B cell (primary cell): ENCODE measurements at regions not wholly inside any gene's neighbourhood (a gene's known extent, or its start where the extent isn't known, plus 50 kb on each side); places are given as distances from the start of the nearest gene placed in this dataset.

Experiments
- ATAC-seq: fragments of 200-7000 bp; cut with Tn5 transposase; one replicate; pipeline ENCODE4 v1.10.0; 2021; ENCODE audit warnings: low read depth, mild to moderate bottlenecking, moderate number of reproducible peaks, moderate library complexity
- CTCF ChIA-PET: fragments of 350-600 bp; sonication (Branson Sonifier 250); formaldehyde crosslinking; loops from one replicate; lab custom pipeline; 2021; ENCODE audit warnings: antibody characterized with exemption, inconsistent platforms; lab: Charles Lee
- POLR2A ChIA-PET: fragments of 350-600 bp; sonication (Branson Sonifier 250); formaldehyde crosslinking; loops from one replicate; lab custom pipeline; 2021; ENCODE audit warnings: antibody characterized with exemption; lab: Charles Lee
- DNase-seq: peaks from one replicate; pipeline ENCODE4 v3.0.0; 2013
- H2AFZ ChIP-seq: 2 replicates; pipeline ENCODE4 v1.6.1; 2012; ENCODE audit warnings: mild to moderate bottlenecking, low read depth, low read length; ENCODE audit not compliant: insufficient read depth, poor library complexity, severe bottlenecking
- H3K27ac ChIP-seq, 2 donors: 1 replicate in 1 of 2; 2 replicates in 1 of 2; pipeline ENCODE4 v1.5.1; 2012 to 2013; ENCODE audit warnings: low read length in 2 of 2, mild to moderate bottlenecking in 2 of 2, moderate library complexity in 1 of 2
- H3K27me3 ChIP-seq, 4 experiments: fragments of 200-600 bp in 1 of 4; sonication (generic) in 1 of 4; replicated peaks in 1 of 4; 1 replicate in 2 of 4; 2 replicates in 2 of 4; pipeline versions ENCODE4 v1.6.1 to v1.7.0; 2013 to 2016; ENCODE audit warnings: low read length in 3 of 4, mild to moderate bottlenecking in 2 of 4, mixed read lengths in 1 of 4, moderate library complexity in 1 of 4; ENCODE audit not compliant: insufficient read depth in 4 of 4, control insufficient read depth in 3 of 4; ENCODE audit errors: control extremely low read depth in 1 of 4
- H3K36me3 ChIP-seq, 2 experiments: replicated peaks in 1 of 2; 1 replicate in 1 of 2; 2 replicates in 1 of 2; pipeline versions ENCODE4 v1.6.1 to v1.7.1; 2013; ENCODE audit warnings: low read length in 1 of 2; ENCODE audit not compliant: insufficient read depth in 2 of 2, control insufficient read depth in 1 of 2; ENCODE audit errors: control extremely low read depth in 1 of 2, extremely low read depth in 1 of 2
- H3K4me1 ChIP-seq, 2 donors: fragments of 200-600 bp in 1 of 2; sonication (generic) in 1 of 2; 1 replicate in 1 of 2; 2 replicates in 1 of 2; pipeline versions ENCODE4 v1.5.1 to v1.6.1; 2013 to 2017; ENCODE audit warnings: low read length in 2 of 2; ENCODE audit not compliant: control insufficient read depth in 2 of 2, insufficient read depth in 2 of 2
- H3K4me2 ChIP-seq: replicated peaks from 2 replicates; pipeline ENCODE3; 2012; ENCODE audit warnings: mild to moderate bottlenecking, low read depth, low read length; ENCODE audit not compliant: poor library complexity, severe bottlenecking
- H3K4me3 ChIP-seq, 5 experiments: fragments of 200-600 bp in 1 of 5; sonication (generic) in 1 of 5; 1 replicate in 3 of 5; 2 replicates in 2 of 5; pipeline versions ENCODE4 v1.5.1 to v1.7.0; 2011 to 2016; ENCODE audit warnings: low read length in 4 of 5, mild to moderate bottlenecking in 4 of 5, low read depth in 2 of 5, control low read depth in 1 of 5, moderate library complexity in 1 of 5; ENCODE audit not compliant: insufficient read depth in 1 of 5; ENCODE audit errors: control extremely low read depth in 1 of 5, extremely low read depth in 1 of 5
- H3K79me2 ChIP-seq: fragments of 200-600 bp; sonication (generic); one replicate; pipeline ENCODE4 v1.6.0; 2016; ENCODE audit warnings: low read length; ENCODE audit not compliant: control insufficient read depth, insufficient read depth
- H3K9ac ChIP-seq: fragments of 200-600 bp; sonication (generic); 2 replicates; pipeline ENCODE4 v1.6.1; 2017; ENCODE audit warnings: mild to moderate bottlenecking, low read length, moderate library complexity
- H3K9me3 ChIP-seq, 3 donors: one replicate each; pipeline versions ENCODE4 v1.6.1 to v1.7.1; 2013; ENCODE audit warnings: low read length in 2 of 3; ENCODE audit not compliant: control insufficient read depth in 2 of 3, insufficient read depth in 1 of 3; ENCODE audit errors: control extremely low read depth in 1 of 3
- H4K20me1 ChIP-seq: 2 replicates; pipeline ENCODE4 v1.6.0; 2012; ENCODE audit warnings: mild to moderate bottlenecking, low read length; ENCODE audit not compliant: insufficient read depth, control insufficient read depth, poor library complexity, severe bottlenecking
- H3K27ac Mint-ChIP-seq: one replicate; pipeline ENCODE4 v1.8.0; 2021; ENCODE audit warnings: mixed read lengths
- H3K27me3 Mint-ChIP-seq: one replicate; pipeline ENCODE4 v1.8.0; 2021; ENCODE audit warnings: mixed read lengths
- H3K4me1 Mint-ChIP-seq: one replicate; pipeline ENCODE4 v1.8.0; 2021; ENCODE audit warnings: mixed read lengths
- H3K4me3 Mint-ChIP-seq: one replicate; pipeline ENCODE4 v1.8.0; 2021; ENCODE audit warnings: mixed read lengths
- H3K9me3 Mint-ChIP-seq: one replicate; pipeline ENCODE4 v1.8.0; 2022; ENCODE audit warnings: mixed read lengths; ENCODE audit not compliant: insufficient read depth
- EZH2 ChIP-seq: IDR thresholded peaks from 2 replicates; pipeline ENCODE4 v1.6.1; 2012; ENCODE audit warnings: borderline replicate concordance, low read depth, mild to moderate bottlenecking, moderate library complexity, low read length; ENCODE audit not compliant: insufficient read depth, poor library complexity, severe bottlenecking
- WGBS: methylation state at CpG from one replicate; pipeline ENCODE4 v1.1.5; 2013; ENCODE audit warnings: missing lambda C conversion rate; ENCODE audit not compliant: insufficient coverage; 5-methylcytosine and 5-hydroxymethylcytosine counted together
- intact Hi-C: fragments of 100-400 bp; cut with micrococcal nuclease; formaldehyde crosslinking; loops from one replicate; pipeline ENCODE4 v1.10.0; 2022
- TF ChIP-seq, protein P1 (sequence below): fragments of 200-600 bp; IDR thresholded peaks from one replicate; pipeline ENCODE4 v1.8.0; 2022; ENCODE audit warnings: antibody characterized with exemption, mild to moderate bottlenecking

DNA sequence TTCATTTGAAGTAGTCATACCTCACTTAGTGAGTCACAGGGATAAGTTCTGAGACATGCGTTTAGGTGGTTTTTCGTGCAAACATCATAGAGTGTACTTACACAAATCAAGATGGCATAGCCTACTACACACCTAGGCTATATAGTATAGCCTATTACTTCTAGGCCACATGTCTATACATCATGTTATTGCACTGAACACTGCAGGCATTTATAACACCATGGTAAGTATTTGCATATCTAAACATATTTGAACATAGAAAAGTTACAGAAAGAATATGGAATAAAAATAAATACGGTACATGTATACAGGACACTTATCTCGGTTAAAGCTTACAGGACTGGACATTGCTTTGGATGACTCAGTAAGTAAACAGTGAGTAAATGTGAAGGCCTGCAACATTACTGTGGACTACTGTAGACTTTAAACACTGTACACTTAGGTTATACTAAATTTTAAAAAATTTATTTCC, 670.6 kb downstream of the SLC16A7 start:
- TF ChIP-seq EZH2: no peak
- TF ChIP-seq, protein P1, sequence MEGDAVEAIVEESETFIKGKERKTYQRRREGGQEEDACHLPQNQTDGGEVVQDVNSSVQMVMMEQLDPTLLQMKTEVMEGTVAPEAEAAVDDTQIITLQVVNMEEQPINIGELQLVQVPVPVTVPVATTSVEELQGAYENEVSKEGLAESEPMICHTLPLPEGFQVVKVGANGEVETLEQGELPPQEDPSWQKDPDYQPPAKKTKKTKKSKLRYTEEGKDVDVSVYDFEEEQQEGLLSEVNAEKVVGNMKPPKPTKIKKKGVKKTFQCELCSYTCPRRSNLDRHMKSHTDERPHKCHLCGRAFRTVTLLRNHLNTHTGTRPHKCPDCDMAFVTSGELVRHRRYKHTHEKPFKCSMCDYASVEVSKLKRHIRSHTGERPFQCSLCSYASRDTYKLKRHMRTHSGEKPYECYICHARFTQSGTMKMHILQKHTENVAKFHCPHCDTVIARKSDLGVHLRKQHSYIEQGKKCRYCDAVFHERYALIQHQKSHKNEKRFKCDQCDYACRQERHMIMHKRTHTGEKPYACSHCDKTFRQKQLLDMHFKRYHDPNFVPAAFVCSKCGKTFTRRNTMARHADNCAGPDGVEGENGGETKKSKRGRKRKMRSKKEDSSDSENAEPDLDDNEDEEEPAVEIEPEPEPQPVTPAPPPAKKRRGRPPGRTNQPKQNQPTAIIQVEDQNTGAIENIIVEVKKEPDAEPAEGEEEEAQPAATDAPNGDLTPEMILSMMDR: no peak
- Histone ChIP-seq H2AFZ (no peak overlapping the region), H3K4me1 (no peaks in the 10 kb centered on the region), H3K9me3 (peaks cover 0 to 3% (median 1%) of the 10 kb centered on the region in 3 donors), H3K27ac (no peak overlapping the region), H3K4me2 (no peak overlapping the region), H3K4me3 (no peak overlapping the region), H4K20me1 (no peaks in the 10 kb centered on the region), H3K36me3 (no peaks in the 10 kb centered on the region), H3K27me3 (no peaks in the 10 kb centered on the region), H3K79me2 (no peaks in the 10 kb centered on the region), H3K9ac (no peak overlapping the region)
- Mint-ChIP-seq H3K27ac (no peak overlapping the region), H3K4me3 (no peak overlapping the region), H3K4me1 (no peaks in the 10 kb centered on the region), H3K27me3 (no peaks in the 10 kb centered on the region), H3K9me3 (peaks cover 2% of the 10 kb centered on the region)
- no CpG with 5 or more reads among the region's 4 CpGs for WGBS
- intact Hi-C loops: no loop called here
- CTCF ChIA-PET: no interaction called here
- no peak for ATAC-seq
- POLR2A ChIA-PET: no interaction called here
- no peak for DNase-seq

DNA sequence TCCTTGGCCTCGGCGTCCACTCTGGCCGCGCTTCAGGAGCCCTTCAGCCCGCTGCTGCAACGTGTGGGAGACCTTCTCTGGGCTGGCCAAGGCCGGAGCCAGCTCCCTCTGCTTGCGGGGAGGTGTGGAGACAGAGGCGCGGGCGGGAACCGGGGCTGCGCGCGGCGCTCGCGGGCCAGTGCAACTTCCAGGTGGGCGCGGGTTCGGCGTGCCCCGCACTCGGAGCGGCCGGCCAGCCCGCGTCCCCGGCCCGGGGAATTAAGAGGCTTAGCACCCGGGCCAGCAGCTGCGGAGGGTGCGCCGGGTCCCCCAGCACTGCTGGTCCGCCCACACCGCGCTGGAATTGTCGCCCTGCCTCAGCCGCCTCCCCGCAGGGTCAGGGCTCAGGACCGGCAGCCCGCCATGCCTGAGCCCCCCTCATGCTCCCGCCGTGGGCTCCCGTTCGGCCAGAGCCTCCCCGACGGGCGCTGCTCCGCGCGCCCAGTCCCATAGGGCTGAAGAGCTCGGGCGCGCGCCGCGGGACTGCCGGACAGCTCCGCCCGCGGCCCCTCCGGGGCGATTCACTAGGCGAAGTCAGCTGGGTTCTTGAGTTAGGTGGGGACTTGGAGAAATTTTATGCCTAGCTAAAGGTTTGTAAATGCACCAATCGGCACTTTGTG, 673.9 kb downstream of the SLC16A7 start:
- ATAC-seq: no peak
- no peak overlapping the region for H3K27ac ChIP-seq
- no peak overlapping the region for H3K9ac ChIP-seq
- intact Hi-C loops: no loop called here
- H3K79me2 ChIP-seq: no peaks in the 10 kb centered on the region
- H3K27ac Mint-ChIP-seq: no peak overlapping the region
- peaks cover 2% of the 10 kb centered on the region for H3K9me3 Mint-ChIP-seq
- no peak overlapping the region for H2AFZ ChIP-seq
- no peak overlapping the region for H3K4me3 ChIP-seq
- WGBS: 96% methylated on average over 66 of the region's 66 CpGs
- H3K27me3 Mint-ChIP-seq: no peaks in the 10 kb centered on the region
- H3K4me1 Mint-ChIP-seq: no peaks in the 10 kb centered on the region
- TF ChIP-seq, protein P1: no peak
- no peak for TF ChIP-seq EZH2
- H3K4me2 ChIP-seq: no peak overlapping the region
- H4K20me1 ChIP-seq: no peaks in the 10 kb centered on the region
- peaks cover 0 to 3% (median 1%) of the 10 kb centered on the region in 3 donors for H3K9me3 ChIP-seq
- H3K4me3 Mint-ChIP-seq: no peak overlapping the region
- no peaks in the 10 kb centered on the region for H3K4me1 ChIP-seq
- POLR2A ChIA-PET: no interaction called here
- H3K36me3 ChIP-seq: no peaks in the 10 kb centered on the region
- DNase-seq: no peak
- CTCF ChIA-PET: no interaction called here
- no peaks in the 10 kb centered on the region for H3K27me3 ChIP-seq
